SKM-1 treated with dmso at 0.1 percent for 144 hours (cell line): ENCODE measurements at regions not wholly inside any gene's neighbourhood (a gene's known extent, or its start where the extent isn't known, plus 50 kb on each side); places are given as distances from the start of the nearest gene placed in this dataset.
"Not testable (repeated sequence)": the region's sequence is repeated elsewhere in the genome, so short reads cannot be mapped to it uniquely, and the experiment has no call there.

ENCODE experiments used
- DNase-seq: peaks from one replicate; lab custom pipeline; 2025; ENCODE audit not compliant: unreplicated experiment; lab: John Stamatoyannopoulos, UW

- no peak for DNase-seq
These were observed 82.2 kb upstream of the SLC22A16 start for GRCh38 chr6:110558575-110558974.

GRCh38 chr6:110557199-110557598 lies 80.8 kb upstream of the SLC22A16 start:
- DNase-seq: no peak

- DNase-seq: no peak
These were observed 80.1 kb upstream of the SLC22A16 start for GRCh38 chr6:110556317-110557110.

- no peak for DNase-seq
These were observed 78.6 kb upstream of the SLC22A16 start for GRCh38 chr6:110554966-110555460.

GRCh38 chr6:110554441-110554840 lies 78.0 kb upstream of the SLC22A16 start:
- DNase-seq: no peak

GRCh38 chr6:110552901-110553641 lies 76.7 kb upstream of the SLC22A16 start:
- DNase-seq: no peak

- DNase-seq: no peak
These were observed 75.7 kb upstream of the SLC22A16 start for GRCh38 chr6:110552076-110552475.

- no peak for DNase-seq
These were observed 74.7 kb upstream of the SLC22A16 start for GRCh38 chr6:110551088-110551487.

- no peak for DNase-seq
These were observed 73.9 kb upstream of the SLC22A16 start for GRCh38 chr6:110550353-110550752.

- DNase-seq: no peak
These were observed 72.9 kb upstream of the SLC22A16 start for GRCh38 chr6:110549277-110549676.

- no peak for DNase-seq
These were observed 71.9 kb upstream of the SLC22A16 start for GRCh38 chr6:110548110-110548847.

GRCh38 chr6:110547266-110547964 lies 71.0 kb upstream of the SLC22A16 start:
- DNase-seq: no peak

- DNase-seq: no peak
These were observed 68.9 kb upstream of the SLC22A16 start for GRCh38 chr6:110545081-110545872.

- no peak for DNase-seq
These were observed 68.1 kb upstream of the SLC22A16 start for GRCh38 chr6:110544472-110544871.

- no peak for DNase-seq
These were observed 66.7 kb upstream of the SLC22A16 start for GRCh38 chr6:110543106-110543505.

- DNase-seq: no peak
These were observed 66.1 kb upstream of the SLC22A16 start for GRCh38 chr6:110542311-110543024.

GRCh38 chr6:110541701-110542309 lies 65.4 kb upstream of the SLC22A16 start:
- DNase-seq: no peak

- not testable (repeated sequence) for DNase-seq
These were observed 63.0 kb upstream of the SLC22A16 start for GRCh38 chr6:110539277-110540019.
